ENCODE measurements at regions not wholly inside any gene's neighbourhood (a gene's known extent, or its start where the extent isn't known, plus 50 kb on each side); places are given as distances from the start of the nearest gene placed in this dataset.

DNA sequence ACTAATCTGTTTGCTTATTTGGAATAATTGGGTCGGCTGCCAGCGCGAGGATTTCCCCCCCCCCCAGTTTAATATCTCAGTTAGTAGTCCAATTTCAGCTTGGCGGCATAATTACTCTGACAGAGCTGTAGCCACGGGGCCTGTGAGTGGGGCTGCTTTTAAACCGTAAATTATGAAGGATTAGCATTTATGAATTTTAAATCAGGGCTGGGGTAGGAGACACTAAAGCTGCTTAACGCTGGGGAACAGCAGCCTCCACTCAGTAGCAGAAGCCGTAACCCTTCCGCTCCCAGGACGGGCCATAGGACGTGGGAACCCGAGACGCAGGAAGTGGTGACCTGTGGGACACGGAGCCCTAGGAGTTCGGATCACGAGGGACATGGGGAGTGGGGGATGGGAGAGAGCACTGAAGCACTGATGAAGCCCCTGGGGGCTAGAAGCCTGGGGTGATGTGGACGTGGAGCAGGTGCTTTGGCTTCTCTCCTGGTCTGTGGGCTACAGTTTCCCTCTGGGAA is 66.2 kb upstream of the LMO1 start:
- no peak for TF ChIP-seq GATA1 (IDR thresholded peaks at IDR 0.05; ENCODE audit: low read depth, low read length)
- TF ChIP-seq POLR2A (IDR thresholded peaks at IDR 0.05; ENCODE audit: low read length): no peak
- no peak for DNase-seq

GRCh38 chr11:8329336-8329735 is 65.7 kb upstream of the LMO1 start:
- TF ChIP-seq GATA1 (IDR thresholded peaks at IDR 0.05; ENCODE audit: low read depth, low read length) (no peak), POLR2A (IDR thresholded peaks at IDR 0.05; ENCODE audit: low read length) (no peak)
- no peak for DNase-seq

DNA sequence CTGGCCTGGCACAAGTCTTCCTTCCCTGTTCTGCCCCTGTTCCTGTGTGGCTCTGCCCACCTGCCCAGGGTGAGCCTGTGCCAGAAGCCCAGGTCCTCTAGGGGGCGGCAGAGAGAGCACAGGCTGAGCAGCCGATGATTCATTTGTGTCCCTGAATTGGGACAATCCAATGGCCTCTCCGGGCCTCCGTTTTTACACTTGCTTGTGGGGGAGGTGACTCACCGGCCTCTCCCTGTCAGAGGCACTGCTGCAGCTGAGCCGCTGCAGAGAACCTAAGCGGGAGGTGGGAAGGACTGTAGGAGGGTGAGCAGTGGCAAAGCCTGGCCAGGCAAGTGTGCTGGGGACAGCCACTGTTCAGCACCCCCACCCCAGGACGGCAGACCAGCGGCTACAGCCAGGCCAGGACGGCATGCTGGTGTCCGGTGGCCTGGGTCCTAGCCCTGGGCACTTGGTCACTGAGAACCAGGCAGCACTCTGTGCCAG is 65.2 kb upstream of the LMO1 start:
- TF ChIP-seq GATA1 (IDR thresholded peaks at IDR 0.05; ENCODE audit: low read depth, low read length) (no peak), POLR2A (IDR thresholded peaks at IDR 0.05; ENCODE audit: low read length) (no peak)
- peak; percentile 56 to 77 for DNase-seq

DNA sequence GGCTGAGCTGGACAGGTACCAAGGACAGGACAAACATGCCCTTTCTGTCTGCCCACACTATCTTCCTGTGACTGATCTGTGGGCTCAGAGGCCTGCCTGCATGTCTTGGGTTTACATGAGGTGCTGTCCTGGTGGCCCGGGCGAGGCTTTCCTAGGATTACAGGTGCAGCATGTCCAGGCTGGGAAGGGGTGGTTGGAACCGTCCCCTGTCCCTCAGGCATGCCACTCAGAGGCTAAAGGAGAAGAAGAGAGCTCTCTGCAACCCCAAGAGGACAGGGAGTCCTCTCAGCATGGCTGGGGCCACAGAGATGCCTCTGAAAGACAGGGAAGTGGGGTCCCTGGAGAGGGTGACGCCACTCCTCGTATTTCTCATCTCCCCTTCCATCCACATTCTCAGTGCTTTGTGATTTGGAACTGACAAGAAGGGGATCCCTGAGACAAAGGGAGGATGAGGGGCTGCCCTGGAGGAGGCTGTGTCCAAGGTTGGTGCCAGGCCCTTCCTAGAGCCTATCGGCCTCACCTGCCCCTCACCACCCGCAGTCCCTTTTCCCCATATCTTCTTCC is 64.6 kb upstream of the LMO1 start:
- DNase-seq: no peak
- TF ChIP-seq GATA1 (IDR thresholded peaks at IDR 0.05; ENCODE audit: low read depth, low read length) (no peak), POLR2A (IDR thresholded peaks at IDR 0.05; ENCODE audit: low read length) (no peak)

GRCh38 chr11:8327761-8328192 is 64.1 kb upstream of the LMO1 start:
- TF ChIP-seq POLR2A (IDR thresholded peaks at IDR 0.05; ENCODE audit: low read length) (no peak), GATA1 (IDR thresholded peaks at IDR 0.05; ENCODE audit: low read depth, low read length) (no peak)
- no peak for DNase-seq

DNA sequence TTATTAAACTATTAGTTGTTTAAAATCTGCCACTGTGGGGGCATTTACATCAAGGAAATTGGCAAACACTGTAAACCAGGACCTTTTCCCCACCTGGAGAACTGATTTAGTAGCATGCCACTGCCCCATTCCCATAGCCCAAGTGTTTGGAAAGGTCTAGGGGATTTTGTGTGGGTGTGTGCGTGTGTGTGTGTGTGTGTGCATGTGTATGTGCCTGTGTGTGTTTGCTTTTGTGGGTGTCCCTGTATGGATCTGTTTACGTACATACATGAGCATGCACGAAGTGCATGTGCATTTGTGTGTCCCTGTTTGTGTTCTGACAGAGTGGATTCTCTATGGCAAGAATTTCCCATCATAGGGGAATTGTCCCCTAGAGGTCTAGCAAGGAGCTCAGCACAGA is 62.7 kb upstream of the LMO1 start:
- no peak for TF ChIP-seq GATA1 (IDR thresholded peaks at IDR 0.05; ENCODE audit: low read depth, low read length)
- no peak for DNase-seq

- TF ChIP-seq GATA1 (IDR thresholded peaks at IDR 0.05; ENCODE audit: low read depth, low read length): no peak
- no peak for TF ChIP-seq POLR2A (IDR thresholded peaks at IDR 0.05; ENCODE audit: low read length)
- DNase-seq: no peak
Observed at GRCh38 chr11:8325591-8326304, 62.1 kb upstream of the LMO1 start.

- no peak for DNase-seq
- TF ChIP-seq GATA1 (IDR thresholded peaks at IDR 0.05; ENCODE audit: low read depth, low read length) (no peak), POLR2A (IDR thresholded peaks at IDR 0.05; ENCODE audit: low read length) (no peak)
Observed at GRCh38 chr11:8323161-8323935, 59.7 kb upstream of the LMO1 start.

DNA sequence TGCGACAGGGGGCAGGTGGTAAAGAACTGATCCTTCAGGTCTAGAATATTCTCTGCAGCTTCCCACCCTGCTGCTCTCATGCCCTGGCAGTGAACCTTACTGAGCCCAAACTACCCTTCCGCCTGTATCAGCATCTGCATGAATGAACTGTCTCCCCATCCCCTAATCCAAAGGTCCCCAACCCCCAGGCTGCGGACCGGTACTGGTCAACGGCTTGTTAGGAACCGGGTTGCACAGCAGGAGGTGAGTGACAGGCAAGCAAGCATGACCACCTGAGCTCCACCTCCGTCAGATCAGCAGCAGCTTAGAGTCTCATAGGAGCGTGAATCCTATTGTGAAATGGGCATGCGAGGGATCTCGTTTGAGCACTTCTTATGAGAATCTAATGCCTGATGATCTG is 58.2 kb upstream of the LMO1 start:
- DNase-seq: no peak
- TF ChIP-seq GATA1 (IDR thresholded peaks at IDR 0.05; ENCODE audit: low read depth, low read length) (no peak), POLR2A (IDR thresholded peaks at IDR 0.05; ENCODE audit: low read length) (no peak)

GRCh38 chr11:8320076-8320475 is 56.4 kb upstream of the LMO1 start:
- DNase-seq: no peak
- TF ChIP-seq POLR2A (IDR thresholded peaks at IDR 0.05; ENCODE audit: low read length) (no peak), GATA1 (IDR thresholded peaks at IDR 0.05; ENCODE audit: low read depth, low read length) (no peak)

GRCh38 chr11:8318536-8318935 is 54.9 kb upstream of the LMO1 start:
- no peak for TF ChIP-seq GATA1 (IDR thresholded peaks at IDR 0.05; ENCODE audit: low read depth, low read length)
- TF ChIP-seq POLR2A (IDR thresholded peaks at IDR 0.05; ENCODE audit: low read length): no peak
- peak; percentile 14 to 30 for DNase-seq

DNA sequence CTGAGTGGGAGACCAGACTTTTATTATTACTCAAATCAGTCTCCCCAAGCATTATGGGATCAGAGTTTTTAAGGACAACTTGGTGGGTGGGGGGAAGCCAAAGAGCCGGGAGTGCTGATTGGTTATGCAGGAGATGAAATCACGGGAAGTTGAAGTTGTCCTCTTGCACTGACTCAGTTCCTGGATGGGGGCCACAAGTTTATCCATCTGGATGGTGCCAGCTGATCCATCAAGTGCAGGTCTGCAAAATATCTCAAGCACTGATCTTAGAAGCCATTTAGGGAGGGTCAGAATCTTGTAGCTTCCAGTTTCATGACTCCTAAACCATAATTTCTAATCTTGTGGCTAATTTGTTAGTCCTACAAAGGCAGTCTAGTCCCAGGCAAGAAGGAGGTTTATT is 53.5 kb upstream of the LMO1 start:
- TF ChIP-seq POLR2A (IDR thresholded peaks at IDR 0.05; ENCODE audit: low read length) (no peak), GATA1 (IDR thresholded peaks at IDR 0.05; ENCODE audit: low read depth, low read length) (no peak)
- DNase-seq: no peak

GRCh38 chr11:8315954-8316353 is 52.3 kb upstream of the LMO1 start:
- DNase-seq: no peak
- TF ChIP-seq POLR2A (IDR thresholded peaks at IDR 0.05; ENCODE audit: low read length): no peak
- TF ChIP-seq GATA1 (IDR thresholded peaks at IDR 0.05; ENCODE audit: low read depth, low read length): no peak

- DNase-seq: no peak
- TF ChIP-seq POLR2A (IDR thresholded peaks at IDR 0.05; ENCODE audit: low read length): no peak
- TF ChIP-seq GATA1 (IDR thresholded peaks at IDR 0.05; ENCODE audit: low read depth, low read length): no peak
Observed at GRCh38 chr11:8315463-8315862, 51.8 kb upstream of the LMO1 start.

Data from erythroblast (primary cell).